Heart left ventricle (tissue), 13 donors: ENCODE measurements at regions not wholly inside any gene's neighbourhood (a gene's known extent, or its start where the extent isn't known, plus 50 kb on each side); places are given as distances from the start of the nearest gene placed in this dataset.

Experiments
- POLR2A ChIP-seq, 2 donors: fragments of 450-650 bp; IDR thresholded peaks; one replicate each; pipeline ENCODE4 v1.6.1; 2017; ENCODE audit warnings: antibody characterized with exemption in 2 of 2, mild to moderate bottlenecking in 2 of 2, moderate library complexity in 2 of 2
- TF ChIP-seq, protein P1 (sequence below), 12 donors: fragments of 200-600 bp; sonication (generic) in 4 of 12; IDR thresholded peaks; one replicate each; pipeline versions ENCODE4 v1.5.0 to v1.8.0; 2018 to 2022; ENCODE audit warnings: antibody characterized with exemption in 12 of 12, mild to moderate bottlenecking in 5 of 12
- donor health status: ischemic (EF 13 %, LVEDD 7.1; RV severe dilation, severe dysfunction).
- donor health status: DM: no; HTN: yes; CAD: no.
- donor health status: DM: no; HTN: no; CAD: no.
- donor health status: ischemic (EF 25% LVEDD 6.9; RV normal size, moderate dysfunction).
- donor health status: ischemic (EF 25% LVEDD 5.7; RV mildly dilated, moderate dysfunction).
- donor health status: ischemic (EF 35%, LVEDD 5.7; RV mildly dilated, moderate dysfunction).
- donor health status: nonischemic (EF 11% LVEDD 7.7; RV severe dilation, severe dysfunction).
- donor health status: DM: yes; HTN: yes; CAD: no.
- donor health status: PGD.
- donor health status: ischemic (EF 29% LVEDD 5.4; RV normal size, mild dysfunction).
- donor health status: nonischemic (EF 23%, LVEDD 6.1; RV moderate dilation, normal function).

DNA sequence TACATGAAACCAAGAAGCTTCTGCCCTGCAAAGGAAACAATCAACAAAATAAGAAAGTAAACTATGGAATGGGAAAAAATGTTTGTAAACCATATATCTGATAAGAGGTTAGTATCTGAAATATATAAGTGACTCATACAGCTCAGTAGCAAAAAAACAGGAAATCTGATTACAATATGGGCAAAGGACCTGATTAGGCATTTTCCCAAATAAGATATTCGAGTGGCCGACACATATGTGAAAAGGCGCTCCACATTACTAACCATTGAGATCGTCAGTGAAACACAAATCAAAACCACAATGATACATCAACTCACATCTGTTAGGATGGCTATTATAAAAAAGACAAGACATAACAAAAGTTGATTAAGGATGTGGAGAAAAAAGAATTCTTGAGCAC lies 2818.6 kb upstream of the PCDH20 start:
- TF ChIP-seq, protein P1, sequence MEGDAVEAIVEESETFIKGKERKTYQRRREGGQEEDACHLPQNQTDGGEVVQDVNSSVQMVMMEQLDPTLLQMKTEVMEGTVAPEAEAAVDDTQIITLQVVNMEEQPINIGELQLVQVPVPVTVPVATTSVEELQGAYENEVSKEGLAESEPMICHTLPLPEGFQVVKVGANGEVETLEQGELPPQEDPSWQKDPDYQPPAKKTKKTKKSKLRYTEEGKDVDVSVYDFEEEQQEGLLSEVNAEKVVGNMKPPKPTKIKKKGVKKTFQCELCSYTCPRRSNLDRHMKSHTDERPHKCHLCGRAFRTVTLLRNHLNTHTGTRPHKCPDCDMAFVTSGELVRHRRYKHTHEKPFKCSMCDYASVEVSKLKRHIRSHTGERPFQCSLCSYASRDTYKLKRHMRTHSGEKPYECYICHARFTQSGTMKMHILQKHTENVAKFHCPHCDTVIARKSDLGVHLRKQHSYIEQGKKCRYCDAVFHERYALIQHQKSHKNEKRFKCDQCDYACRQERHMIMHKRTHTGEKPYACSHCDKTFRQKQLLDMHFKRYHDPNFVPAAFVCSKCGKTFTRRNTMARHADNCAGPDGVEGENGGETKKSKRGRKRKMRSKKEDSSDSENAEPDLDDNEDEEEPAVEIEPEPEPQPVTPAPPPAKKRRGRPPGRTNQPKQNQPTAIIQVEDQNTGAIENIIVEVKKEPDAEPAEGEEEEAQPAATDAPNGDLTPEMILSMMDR (IDR thresholded peaks at IDR 0.05), result no peak
- no peak for TF ChIP-seq POLR2A (IDR thresholded peaks at IDR 0.05)
